ENCODE measurements at regions not wholly inside any gene's neighbourhood (a gene's known extent, or its start where the extent isn't known, plus 50 kb on each side); places are given as distances from the start of the nearest gene placed in this dataset.

DNA sequence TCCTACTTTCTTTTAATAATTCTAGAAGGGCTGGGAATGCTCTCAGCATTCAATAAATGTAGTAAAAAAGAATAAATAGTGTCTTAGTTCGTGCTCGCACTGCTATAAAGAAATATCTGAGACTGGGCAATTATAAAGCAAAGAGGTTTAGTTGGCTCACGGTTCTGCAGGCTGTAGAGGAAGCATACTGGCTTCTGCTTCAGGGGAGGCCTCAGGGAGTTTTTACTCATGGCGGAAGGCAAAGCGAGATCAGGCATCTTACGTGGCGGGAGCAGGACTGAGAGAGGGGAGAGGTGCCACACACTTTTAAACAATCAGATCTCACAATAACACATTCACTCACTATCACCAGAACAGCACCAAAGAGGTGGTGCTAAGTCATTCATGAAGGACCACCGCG, 103.0 kb upstream of the UBE2E2 start:
- Histone ChIP-seq H3K9ac (ENCODE audit: low read depth, low read length) (no peak overlapping the region), H3K27ac (ENCODE audit: low read depth, low read length) (no peak overlapping the region), H3K9me3 (ENCODE audit: insufficient read depth, low read depth, low read length) (no peaks in the 10 kb centered on the region), H3K4me1 (ENCODE audit: insufficient read depth, low read length) (peaks cover 13% of the 10 kb centered on the region), H3K36me3 (ENCODE audit: insufficient read depth, low read length) (no peaks in the 10 kb centered on the region), H3K4me3 (ENCODE audit: low read length) (no peak overlapping the region), H3K27me3 (ENCODE audit: insufficient read depth, low read length) (no peaks in the 10 kb centered on the region)
- WGBS = 96% methylated on average over 7 of the region's 9 CpGs

DNA sequence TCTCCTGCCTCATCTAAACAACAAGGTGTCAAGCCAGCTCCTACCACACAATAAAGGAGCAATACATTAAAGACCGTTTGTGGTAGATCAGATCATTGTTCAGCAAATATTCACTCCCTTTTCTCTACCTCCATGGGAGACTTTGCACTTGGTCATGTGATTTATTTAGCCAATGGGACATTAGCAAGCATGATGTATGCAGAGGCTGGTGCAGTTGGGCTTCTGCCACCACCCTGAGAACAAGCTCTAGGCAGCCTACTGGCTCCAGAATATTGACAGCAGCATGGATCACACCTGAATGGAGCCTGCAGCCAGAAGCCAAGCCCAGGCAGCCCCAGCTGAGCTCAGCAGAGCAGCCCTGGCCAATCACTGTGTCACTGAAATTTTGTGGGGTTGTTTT, 99.4 kb upstream of the UBE2E2 start:
- Histone ChIP-seq H3K36me3 (ENCODE audit: insufficient read depth, low read length) (no peaks in the 10 kb centered on the region), H3K9me3 (ENCODE audit: insufficient read depth, low read depth, low read length) (no peaks in the 10 kb centered on the region), H3K4me3 (ENCODE audit: low read length) (no peak overlapping the region), H3K27me3 (ENCODE audit: insufficient read depth, low read length) (no peaks in the 10 kb centered on the region), H3K9ac (ENCODE audit: low read depth, low read length) (no peak overlapping the region), H3K27ac (ENCODE audit: low read depth, low read length) (no peak overlapping the region), H3K4me1 (ENCODE audit: insufficient read depth, low read length) (peaks cover 3% of the 10 kb centered on the region; the same call in 1 of the 2 replicates)
- 86% methylated on average over 1 of the region's 1 CpG for WGBS

DNA sequence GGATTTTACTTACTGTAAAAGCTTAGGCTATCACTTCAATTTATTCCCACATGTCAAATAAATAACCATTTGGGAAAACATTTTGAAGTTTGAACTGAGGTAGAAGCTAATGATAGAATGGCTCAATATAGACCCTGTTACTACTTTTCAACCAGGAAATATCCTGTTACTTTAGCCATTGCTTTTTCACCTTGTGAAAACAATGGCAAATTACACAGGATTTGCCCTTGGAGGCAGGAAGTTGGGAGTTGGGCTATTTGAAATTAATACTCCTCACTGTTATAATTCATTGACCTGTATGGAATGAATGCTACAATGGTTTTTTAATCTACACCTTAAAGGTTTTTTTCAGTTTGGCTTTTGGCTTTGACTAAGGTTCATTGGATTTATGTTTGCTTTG, 98.1 kb upstream of the UBE2E2 start:
- Histone ChIP-seq H3K36me3 (ENCODE audit: insufficient read depth, low read length) (no peaks in the 10 kb centered on the region), H3K4me3 (ENCODE audit: low read length) (no peak overlapping the region), H3K9me3 (ENCODE audit: insufficient read depth, low read depth, low read length) (no peaks in the 10 kb centered on the region), H3K27me3 (ENCODE audit: insufficient read depth, low read length) (no peaks in the 10 kb centered on the region), H3K9ac (ENCODE audit: low read depth, low read length) (no peak overlapping the region), H3K27ac (ENCODE audit: low read depth, low read length) (no peak overlapping the region), H3K4me1 (ENCODE audit: insufficient read depth, low read length) (peaks cover 3% of the 10 kb centered on the region; the same call in 1 of the 2 replicates)

DNA sequence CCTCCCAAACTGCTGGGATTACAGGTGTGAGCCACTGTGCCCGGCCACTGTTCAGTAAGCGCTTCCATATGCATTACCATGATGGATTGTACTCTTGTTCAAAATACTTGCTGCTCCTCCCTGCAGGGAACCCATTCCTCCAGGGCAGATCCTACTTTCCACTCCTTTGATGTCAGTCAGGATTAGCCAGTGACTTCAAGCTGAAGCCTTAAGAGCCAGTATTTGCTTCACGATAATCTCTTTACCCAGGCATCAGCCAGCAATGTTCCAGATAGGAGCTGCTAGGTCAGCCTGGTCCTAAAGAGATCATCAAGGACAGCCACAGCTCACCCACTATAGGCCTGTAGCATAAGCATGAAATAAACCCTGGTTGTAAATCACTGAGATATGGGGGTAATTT, 96.5 kb upstream of the UBE2E2 start:
- Histone ChIP-seq H3K36me3 (ENCODE audit: insufficient read depth, low read length) (no peaks in the 10 kb centered on the region), H3K9ac (ENCODE audit: low read depth, low read length) (no peak overlapping the region), H3K4me1 (ENCODE audit: insufficient read depth, low read length) (peaks cover 3% of the 10 kb centered on the region; the same call in 1 of the 2 replicates), H3K27ac (ENCODE audit: low read depth, low read length) (no peak overlapping the region), H3K9me3 (ENCODE audit: insufficient read depth, low read depth, low read length) (no peaks in the 10 kb centered on the region), H3K4me3 (ENCODE audit: low read length) (no peak overlapping the region), H3K27me3 (ENCODE audit: insufficient read depth, low read length) (no peaks in the 10 kb centered on the region)
- WGBS = 63% methylated on average over 3 of the region's 3 CpGs

DNA sequence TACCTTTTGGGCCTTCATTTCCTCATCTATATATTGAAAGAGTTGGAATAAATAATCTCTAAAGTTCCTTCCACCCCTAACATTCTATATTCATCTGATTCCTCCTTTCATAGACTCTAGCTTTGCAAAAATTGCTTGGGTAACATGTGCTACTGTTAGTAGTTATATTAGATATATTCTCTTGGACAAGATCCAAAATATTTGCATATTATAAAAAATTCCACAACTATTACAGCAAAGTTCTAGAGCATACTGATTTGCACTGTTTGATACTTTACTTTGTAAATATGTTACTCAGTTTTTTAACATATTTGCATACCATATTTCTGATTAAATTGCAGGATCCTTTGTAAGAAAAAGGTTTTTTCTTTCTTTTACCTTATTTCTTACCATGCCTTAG, 95.9 kb upstream of the UBE2E2 start:
- Histone ChIP-seq H3K36me3 (ENCODE audit: insufficient read depth, low read length) (no peaks in the 10 kb centered on the region), H3K9ac (ENCODE audit: low read depth, low read length) (no peak overlapping the region), H3K4me1 (ENCODE audit: insufficient read depth, low read length) (peaks cover 3% of the 10 kb centered on the region; the same call in 1 of the 2 replicates), H3K9me3 (ENCODE audit: insufficient read depth, low read depth, low read length) (no peaks in the 10 kb centered on the region), H3K27ac (ENCODE audit: low read depth, low read length) (no peak overlapping the region), H3K27me3 (ENCODE audit: insufficient read depth, low read length) (no peaks in the 10 kb centered on the region), H3K4me3 (ENCODE audit: low read length) (no peak overlapping the region)

DNA sequence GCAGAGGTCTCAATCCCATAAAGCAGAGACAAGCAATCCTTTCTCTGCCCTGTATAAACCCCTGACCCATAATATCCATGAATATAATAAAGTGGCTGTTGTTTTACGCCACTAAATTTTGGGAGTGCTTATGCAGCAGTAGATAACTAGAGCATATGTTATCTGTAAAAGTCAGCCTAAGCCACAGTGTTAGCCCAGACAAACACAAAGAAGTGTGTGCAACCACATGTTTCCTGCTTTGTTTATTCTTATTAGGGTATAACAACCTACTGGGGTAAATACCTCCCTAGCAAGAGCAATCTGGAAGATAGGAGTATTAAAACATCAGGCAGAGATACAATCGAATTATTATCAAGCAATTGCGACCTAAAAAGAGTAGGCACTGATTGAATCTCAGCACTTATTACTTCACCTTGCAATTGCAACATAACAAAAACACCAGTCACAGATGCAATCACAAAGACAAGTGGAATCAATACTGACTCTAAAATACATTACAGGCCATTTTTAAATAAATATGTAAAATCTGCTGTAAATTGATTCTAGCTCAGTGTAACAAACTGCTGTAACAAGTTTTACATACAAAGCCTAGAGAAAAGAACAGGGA, 94.6 kb upstream of the UBE2E2 start:
- WGBS = 97% methylated on average over 3 of the region's 3 CpGs
- H3K27me3 ChIP-seq (ENCODE audit: insufficient read depth, low read length) = no peaks in the 10 kb centered on the region
- H3K4me3 ChIP-seq (ENCODE audit: low read length) = no peak overlapping the region
- H3K27ac ChIP-seq (ENCODE audit: low read depth, low read length) = no peak overlapping the region
- H3K9me3 ChIP-seq (ENCODE audit: insufficient read depth, low read depth, low read length) = no peaks in the 10 kb centered on the region
- peaks cover 3% of the 10 kb centered on the region; the same call in 1 of the 2 replicates for H3K4me1 ChIP-seq (ENCODE audit: insufficient read depth, low read length)
- H3K9ac ChIP-seq (ENCODE audit: low read depth, low read length) = no peak overlapping the region
- H3K36me3 ChIP-seq (ENCODE audit: insufficient read depth, low read length) = no peaks in the 10 kb centered on the region

DNA sequence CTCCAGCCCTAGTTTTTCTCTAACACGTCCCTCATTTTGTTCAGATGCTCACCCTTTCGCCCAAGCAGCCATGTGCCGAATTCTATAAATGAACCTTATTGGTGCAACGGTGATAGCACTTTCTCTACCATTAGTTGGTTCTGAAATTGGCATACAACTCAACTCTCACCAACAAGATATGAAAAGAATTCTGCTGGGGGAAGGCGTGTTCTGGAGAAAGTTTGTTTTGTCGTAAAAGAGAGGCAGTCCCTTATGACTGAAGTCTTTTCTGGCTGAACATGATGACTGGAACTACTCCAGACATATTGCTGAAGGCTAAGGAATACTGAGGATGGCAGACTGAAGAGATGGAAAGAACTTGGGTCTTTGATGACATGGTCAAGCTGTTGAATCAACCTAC, 91.8 kb upstream of the UBE2E2 start:
- Histone ChIP-seq H3K4me1 (ENCODE audit: insufficient read depth, low read length) (peaks cover 3% of the 10 kb centered on the region; the same call in 1 of the 2 replicates), H3K36me3 (ENCODE audit: insufficient read depth, low read length) (no peaks in the 10 kb centered on the region), H3K27ac (ENCODE audit: low read depth, low read length) (no peak overlapping the region), H3K27me3 (ENCODE audit: insufficient read depth, low read length) (no peaks in the 10 kb centered on the region), H3K9me3 (ENCODE audit: insufficient read depth, low read depth, low read length) (no peaks in the 10 kb centered on the region), H3K9ac (ENCODE audit: low read depth, low read length) (no peak overlapping the region), H3K4me3 (ENCODE audit: low read length) (no peak overlapping the region)
- WGBS = 93% methylated on average over 6 of the region's 6 CpGs

DNA sequence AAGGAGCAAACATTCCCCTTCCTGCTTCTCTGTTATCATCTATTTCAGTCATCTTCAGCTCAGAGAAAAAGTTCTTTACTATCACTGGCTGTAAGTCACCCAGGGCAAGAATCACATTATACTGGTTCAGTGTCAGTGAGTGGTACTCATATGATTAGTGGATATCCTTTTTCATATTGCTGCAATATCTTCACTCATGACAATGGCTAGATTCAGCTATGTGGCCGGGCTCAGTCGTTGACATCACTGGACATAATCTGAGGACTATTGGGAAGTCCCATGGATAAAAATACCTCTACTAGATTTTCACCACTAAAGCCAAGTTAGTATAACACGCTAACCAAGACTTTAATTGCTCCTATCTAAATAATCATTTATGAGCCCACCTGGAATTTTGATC, 91.3 kb upstream of the UBE2E2 start:
- Histone ChIP-seq H3K27me3 (ENCODE audit: insufficient read depth, low read length) (no peaks in the 10 kb centered on the region), H3K9ac (ENCODE audit: low read depth, low read length) (no peak overlapping the region), H3K4me3 (ENCODE audit: low read length) (no peak overlapping the region), H3K27ac (ENCODE audit: low read depth, low read length) (no peak overlapping the region), H3K36me3 (ENCODE audit: insufficient read depth, low read length) (no peaks in the 10 kb centered on the region), H3K9me3 (ENCODE audit: insufficient read depth, low read depth, low read length) (no peaks in the 10 kb centered on the region), H3K4me1 (ENCODE audit: insufficient read depth, low read length) (peaks cover 2% of the 10 kb centered on the region; the same call in 1 of the 2 replicates)
- WGBS = 92% methylated on average over 2 of the region's 3 CpGs

DNA sequence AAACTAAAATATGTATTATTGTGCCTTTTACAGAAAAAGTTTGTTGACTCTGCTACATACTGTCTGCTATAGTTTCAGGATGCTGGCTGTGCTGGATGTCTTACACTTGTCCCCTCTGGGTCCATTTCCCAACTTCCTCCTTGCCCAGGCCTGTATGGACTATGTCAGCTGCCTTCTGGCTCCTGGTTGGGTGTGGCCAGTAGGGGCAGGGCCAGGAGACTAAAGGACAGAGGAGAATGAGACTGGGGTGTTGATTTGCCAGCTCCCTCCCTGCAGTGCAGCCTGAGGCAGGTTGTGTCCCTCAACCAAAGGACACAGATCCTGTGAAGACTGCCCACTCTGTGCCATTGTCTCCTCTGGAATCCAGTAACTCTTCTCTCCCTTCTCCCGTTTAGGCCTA, 90.6 kb upstream of the UBE2E2 start:
- H3K27me3 ChIP-seq (ENCODE audit: insufficient read depth, low read length) = no peaks in the 10 kb centered on the region

DNA sequence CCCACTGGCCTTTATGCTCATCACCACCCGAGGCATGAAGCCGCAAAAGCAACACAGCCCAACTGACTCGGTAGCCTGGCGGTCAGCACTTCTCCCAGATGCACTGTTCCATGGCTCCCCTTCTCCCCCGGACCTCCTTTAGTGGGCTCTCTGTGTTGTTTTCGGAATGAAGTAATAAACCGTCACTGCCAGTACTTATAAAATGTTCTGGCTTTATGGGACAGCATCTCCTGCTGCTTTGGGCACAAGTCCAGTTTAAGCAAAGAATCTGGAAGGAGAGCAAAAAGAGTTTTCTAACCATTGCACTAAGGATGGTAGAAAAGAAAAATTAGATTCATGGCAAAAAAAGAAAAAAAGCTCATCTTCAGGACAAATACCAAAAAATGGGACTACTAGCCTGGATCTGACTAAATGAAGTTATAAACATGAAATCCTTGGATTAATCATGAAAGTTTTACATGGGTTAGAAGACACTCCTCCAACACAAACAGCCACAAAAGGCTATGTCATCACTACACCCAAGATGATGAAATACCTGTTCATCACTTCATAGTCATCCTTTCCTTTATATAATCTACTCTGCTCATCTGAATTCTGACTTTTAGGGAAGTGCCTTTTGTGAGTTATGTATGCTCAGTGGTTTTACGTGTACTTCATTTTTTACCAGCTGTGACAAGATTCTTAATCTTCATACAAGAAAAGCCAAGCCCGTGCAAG, 89.5 kb upstream of the UBE2E2 start:
- no peaks in the 10 kb centered on the region for H3K9me3 ChIP-seq (ENCODE audit: insufficient read depth, low read depth, low read length)
- no peak overlapping the region for H3K4me3 ChIP-seq (ENCODE audit: low read length)
- no peak overlapping the region for H3K27ac ChIP-seq (ENCODE audit: low read depth, low read length)
- no peak overlapping the region for H3K9ac ChIP-seq (ENCODE audit: low read depth, low read length)
- WGBS = 95% methylated on average over 9 of the region's 9 CpGs
- no peaks in the 10 kb centered on the region for H3K36me3 ChIP-seq (ENCODE audit: insufficient read depth, low read length)
- H3K4me1 ChIP-seq (ENCODE audit: insufficient read depth, low read length) = no peaks in the 10 kb centered on the region
- H3K27me3 ChIP-seq (ENCODE audit: insufficient read depth, low read length) = no peaks in the 10 kb centered on the region

More for the DNA sequence above, 90.6 kb upstream of the UBE2E2 start:
- 77% methylated on average over 1 of the region's 1 CpG for whole genome bisulfite sequencing
- Histone ChIP-seq H3K36me3 (ENCODE audit: insufficient read depth, low read length) (no peaks in the 10 kb centered on the region), H3K9me3 (ENCODE audit: insufficient read depth, low read depth, low read length) (no peaks in the 10 kb centered on the region), H3K4me3 (ENCODE audit: low read length) (no peak overlapping the region), H3K9ac (ENCODE audit: low read depth, low read length) (no peak overlapping the region), H3K4me1 (ENCODE audit: insufficient read depth, low read length) (no peaks in the 10 kb centered on the region), H3K27ac (ENCODE audit: low read depth, low read length) (no peak overlapping the region)

DNA sequence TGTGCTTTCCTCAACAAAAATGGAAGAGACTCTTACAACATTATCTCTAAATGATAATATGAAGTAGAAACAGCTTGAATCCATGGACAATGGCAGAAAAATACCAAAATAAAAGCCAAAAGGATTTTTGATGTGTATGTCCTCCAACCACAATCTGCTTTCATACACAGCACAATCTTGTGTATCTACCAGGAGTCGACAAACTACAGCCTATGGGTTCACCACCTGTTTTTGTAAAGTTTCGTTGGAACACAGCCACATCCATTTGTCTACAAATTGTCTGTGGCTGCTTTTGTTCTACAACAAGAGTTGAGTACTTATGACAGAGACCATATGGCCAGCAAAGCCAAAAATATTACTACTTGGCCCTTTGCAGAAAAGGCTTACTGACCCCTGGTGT, 88.7 kb upstream of the UBE2E2 start:
- Histone ChIP-seq H3K27ac (ENCODE audit: low read depth, low read length) (no peak overlapping the region), H3K36me3 (ENCODE audit: insufficient read depth, low read length) (no peaks in the 10 kb centered on the region), H3K9me3 (ENCODE audit: insufficient read depth, low read depth, low read length) (no peaks in the 10 kb centered on the region), H3K27me3 (ENCODE audit: insufficient read depth, low read length) (no peaks in the 10 kb centered on the region), H3K9ac (ENCODE audit: low read depth, low read length) (no peak overlapping the region), H3K4me3 (ENCODE audit: low read length) (no peak overlapping the region), H3K4me1 (ENCODE audit: insufficient read depth, low read length) (no peaks in the 10 kb centered on the region)
- 92% methylated on average over 2 of the region's 2 CpGs for WGBS
